GM12878 (cell line): ENCODE measurements at regions not wholly inside any gene's neighbourhood (a gene's known extent, or its start where the extent isn't known, plus 50 kb on each side); places are given as distances from the start of the nearest gene placed in this dataset.

ENCODE experiments used
- CBX5 ChIP-seq: sonication (generic); IDR thresholded peaks from 2 replicates; pipeline ENCODE4 v1.6.1; 2016; ENCODE audit warnings: low read depth, moderate library complexity, mild to moderate bottlenecking, inconsistent platforms
- CHD2 ChIP-seq: IDR thresholded peaks from 2 replicates; pipeline ENCODE4 v1.6.1; 2011; ENCODE audit warnings: low read depth, low read length, improper control_type of control experiment, borderline replicate concordance
- E2F8 ChIP-seq: fragments of 450-650 bp; IDR thresholded peaks from 2 replicates; pipeline ENCODE4 v1.6.1; 2018; ENCODE audit warnings: mild to moderate bottlenecking, low read depth, moderate library complexity; ENCODE audit not compliant: partially characterized antibody
- TF ChIP-seq, protein P1 (sequence below): fragments of 450-650 bp; IDR thresholded peaks from 2 replicates; pipeline ENCODE4 v1.6.1; 2017; ENCODE audit warnings: mild to moderate bottlenecking, moderate library complexity
- TF ChIP-seq, protein P2 (sequence below): fragments of 450-650 bp; formaldehyde crosslinking; IDR thresholded peaks from 2 replicates; pipeline ENCODE4 v1.4.0; 2020; ENCODE audit warnings: mild to moderate bottlenecking, moderate library complexity
- TF ChIP-seq, protein P3 (sequence below): fragments of 450-650 bp; IDR thresholded peaks from 2 replicates; pipeline ENCODE4 v1.6.1; 2016; ENCODE audit warnings: mild to moderate bottlenecking, moderate library complexity, borderline replicate concordance
- TF ChIP-seq, protein P4 (sequence below): fragments of 150-350 bp; IDR thresholded peaks from 2 replicates; pipeline ENCODE4 v1.6.1; 2016; ENCODE audit warnings: low read depth, low read length

DNA sequence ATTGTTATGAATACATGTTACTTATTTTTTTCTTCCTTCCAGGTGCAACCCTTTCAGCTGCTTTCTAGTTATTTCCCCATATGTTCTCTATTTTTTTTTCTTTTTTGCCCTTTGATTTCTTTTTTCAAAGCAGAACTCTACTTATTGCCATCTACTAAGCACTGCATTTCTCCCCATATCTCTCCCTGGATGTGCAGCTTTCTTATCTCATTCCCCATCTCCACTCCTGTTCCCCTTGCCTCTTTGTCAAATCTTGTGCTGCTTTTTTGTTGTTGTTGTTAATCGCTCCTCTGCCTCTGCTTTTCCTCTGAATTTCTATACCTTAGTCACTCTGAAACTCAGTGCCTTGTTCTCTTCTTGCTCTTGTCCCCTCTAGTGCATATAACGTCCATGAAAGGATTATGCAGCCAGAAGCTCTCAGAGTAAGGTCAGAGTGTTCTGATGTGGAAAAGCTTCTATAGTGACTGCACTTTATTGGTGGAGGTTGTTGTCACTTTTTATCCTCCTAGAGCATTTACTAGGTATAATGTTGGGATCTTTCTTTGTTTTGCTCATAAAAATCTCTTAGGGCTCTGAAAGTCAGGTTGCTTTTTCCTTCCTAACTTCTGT lies 51.1 kb upstream of the JADE1 start (continued):
- TF ChIP-seq, protein P1, sequence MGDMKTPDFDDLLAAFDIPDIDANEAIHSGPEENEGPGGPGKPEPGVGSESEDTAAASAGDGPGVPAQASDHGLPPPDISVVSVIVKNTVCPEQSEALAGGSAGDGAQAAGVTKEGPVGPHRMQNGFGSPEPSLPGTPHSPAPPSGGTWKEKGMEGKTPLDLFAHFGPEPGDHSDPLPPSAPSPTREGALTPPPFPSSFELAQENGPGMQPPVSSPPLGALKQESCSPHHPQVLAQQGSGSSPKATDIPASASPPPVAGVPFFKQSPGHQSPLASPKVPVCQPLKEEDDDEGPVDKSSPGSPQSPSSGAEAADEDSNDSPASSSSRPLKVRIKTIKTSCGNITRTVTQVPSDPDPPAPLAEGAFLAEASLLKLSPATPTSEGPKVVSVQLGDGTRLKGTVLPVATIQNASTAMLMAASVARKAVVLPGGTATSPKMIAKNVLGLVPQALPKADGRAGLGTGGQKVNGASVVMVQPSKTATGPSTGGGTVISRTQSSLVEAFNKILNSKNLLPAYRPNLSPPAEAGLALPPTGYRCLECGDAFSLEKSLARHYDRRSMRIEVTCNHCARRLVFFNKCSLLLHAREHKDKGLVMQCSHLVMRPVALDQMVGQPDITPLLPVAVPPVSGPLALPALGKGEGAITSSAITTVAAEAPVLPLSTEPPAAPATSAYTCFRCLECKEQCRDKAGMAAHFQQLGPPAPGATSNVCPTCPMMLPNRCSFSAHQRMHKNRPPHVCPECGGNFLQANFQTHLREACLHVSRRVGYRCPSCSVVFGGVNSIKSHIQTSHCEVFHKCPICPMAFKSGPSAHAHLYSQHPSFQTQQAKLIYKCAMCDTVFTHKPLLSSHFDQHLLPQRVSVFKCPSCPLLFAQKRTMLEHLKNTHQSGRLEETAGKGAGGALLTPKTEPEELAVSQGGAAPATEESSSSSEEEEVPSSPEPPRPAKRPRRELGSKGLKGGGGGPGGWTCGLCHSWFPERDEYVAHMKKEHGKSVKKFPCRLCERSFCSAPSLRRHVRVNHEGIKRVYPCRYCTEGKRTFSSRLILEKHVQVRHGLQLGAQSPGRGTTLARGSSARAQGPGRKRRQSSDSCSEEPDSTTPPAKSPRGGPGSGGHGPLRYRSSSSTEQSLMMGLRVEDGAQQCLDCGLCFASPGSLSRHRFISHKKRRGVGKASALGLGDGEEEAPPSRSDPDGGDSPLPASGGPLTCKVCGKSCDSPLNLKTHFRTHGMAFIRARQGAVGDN: no peak
- TF ChIP-seq, protein P2, sequence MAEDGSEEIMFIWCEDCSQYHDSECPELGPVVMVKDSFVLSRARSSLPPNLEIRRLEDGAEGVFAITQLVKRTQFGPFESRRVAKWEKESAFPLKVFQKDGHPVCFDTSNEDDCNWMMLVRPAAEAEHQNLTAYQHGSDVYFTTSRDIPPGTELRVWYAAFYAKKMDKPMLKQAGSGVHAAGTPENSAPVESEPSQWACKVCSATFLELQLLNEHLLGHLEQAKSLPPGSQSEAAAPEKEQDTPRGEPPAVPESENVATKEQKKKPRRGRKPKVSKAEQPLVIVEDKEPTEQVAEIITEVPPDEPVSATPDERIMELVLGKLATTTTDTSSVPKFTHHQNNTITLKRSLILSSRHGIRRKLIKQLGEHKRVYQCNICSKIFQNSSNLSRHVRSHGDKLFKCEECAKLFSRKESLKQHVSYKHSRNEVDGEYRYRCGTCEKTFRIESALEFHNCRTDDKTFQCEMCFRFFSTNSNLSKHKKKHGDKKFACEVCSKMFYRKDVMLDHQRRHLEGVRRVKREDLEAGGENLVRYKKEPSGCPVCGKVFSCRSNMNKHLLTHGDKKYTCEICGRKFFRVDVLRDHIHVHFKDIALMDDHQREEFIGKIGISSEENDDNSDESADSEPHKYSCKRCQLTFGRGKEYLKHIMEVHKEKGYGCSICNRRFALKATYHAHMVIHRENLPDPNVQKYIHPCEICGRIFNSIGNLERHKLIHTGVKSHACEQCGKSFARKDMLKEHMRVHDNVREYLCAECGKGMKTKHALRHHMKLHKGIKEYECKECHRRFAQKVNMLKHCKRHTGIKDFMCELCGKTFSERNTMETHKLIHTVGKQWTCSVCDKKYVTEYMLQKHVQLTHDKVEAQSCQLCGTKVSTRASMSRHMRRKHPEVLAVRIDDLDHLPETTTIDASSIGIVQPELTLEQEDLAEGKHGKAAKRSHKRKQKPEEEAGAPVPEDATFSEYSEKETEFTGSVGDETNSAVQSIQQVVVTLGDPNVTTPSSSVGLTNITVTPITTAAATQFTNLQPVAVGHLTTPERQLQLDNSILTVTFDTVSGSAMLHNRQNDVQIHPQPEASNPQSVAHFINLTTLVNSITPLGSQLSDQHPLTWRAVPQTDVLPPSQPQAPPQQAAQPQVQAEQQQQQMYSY (CRISPR knock-in tag): no peak
- TF ChIP-seq E2F8: no peak
- no peak for TF ChIP-seq CHD2
- TF ChIP-seq, protein P3, sequence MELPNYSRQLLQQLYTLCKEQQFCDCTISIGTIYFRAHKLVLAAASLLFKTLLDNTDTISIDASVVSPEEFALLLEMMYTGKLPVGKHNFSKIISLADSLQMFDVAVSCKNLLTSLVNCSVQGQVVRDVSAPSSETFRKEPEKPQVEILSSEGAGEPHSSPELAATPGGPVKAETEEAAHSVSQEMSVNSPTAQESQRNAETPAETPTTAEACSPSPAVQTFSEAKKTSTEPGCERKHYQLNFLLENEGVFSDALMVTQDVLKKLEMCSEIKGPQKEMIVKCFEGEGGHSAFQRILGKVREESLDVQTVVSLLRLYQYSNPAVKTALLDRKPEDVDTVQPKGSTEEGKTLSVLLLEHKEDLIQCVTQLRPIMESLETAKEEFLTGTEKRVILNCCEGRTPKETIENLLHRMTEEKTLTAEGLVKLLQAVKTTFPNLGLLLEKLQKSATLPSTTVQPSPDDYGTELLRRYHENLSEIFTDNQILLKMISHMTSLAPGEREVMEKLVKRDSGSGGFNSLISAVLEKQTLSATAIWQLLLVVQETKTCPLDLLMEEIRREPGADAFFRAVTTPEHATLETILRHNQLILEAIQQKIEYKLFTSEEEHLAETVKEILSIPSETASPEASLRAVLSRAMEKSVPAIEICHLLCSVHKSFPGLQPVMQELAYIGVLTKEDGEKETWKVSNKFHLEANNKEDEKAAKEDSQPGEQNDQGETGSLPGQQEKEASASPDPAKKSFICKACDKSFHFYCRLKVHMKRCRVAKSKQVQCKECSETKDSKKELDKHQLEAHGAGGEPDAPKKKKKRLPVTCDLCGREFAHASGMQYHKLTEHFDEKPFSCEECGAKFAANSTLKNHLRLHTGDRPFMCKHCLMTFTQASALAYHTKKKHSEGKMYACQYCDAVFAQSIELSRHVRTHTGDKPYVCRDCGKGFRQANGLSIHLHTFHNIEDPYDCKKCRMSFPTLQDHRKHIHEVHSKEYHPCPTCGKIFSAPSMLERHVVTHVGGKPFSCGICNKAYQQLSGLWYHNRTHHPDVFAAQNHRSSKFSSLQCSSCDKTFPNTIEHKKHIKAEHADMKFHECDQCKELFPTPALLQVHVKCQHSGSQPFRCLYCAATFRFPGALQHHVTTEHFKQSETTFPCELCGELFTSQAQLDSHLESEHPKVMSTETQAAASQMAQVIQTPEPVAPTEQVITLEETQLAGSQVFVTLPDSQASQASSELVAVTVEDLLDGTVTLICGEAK: no peak
- TF ChIP-seq, protein P4, sequence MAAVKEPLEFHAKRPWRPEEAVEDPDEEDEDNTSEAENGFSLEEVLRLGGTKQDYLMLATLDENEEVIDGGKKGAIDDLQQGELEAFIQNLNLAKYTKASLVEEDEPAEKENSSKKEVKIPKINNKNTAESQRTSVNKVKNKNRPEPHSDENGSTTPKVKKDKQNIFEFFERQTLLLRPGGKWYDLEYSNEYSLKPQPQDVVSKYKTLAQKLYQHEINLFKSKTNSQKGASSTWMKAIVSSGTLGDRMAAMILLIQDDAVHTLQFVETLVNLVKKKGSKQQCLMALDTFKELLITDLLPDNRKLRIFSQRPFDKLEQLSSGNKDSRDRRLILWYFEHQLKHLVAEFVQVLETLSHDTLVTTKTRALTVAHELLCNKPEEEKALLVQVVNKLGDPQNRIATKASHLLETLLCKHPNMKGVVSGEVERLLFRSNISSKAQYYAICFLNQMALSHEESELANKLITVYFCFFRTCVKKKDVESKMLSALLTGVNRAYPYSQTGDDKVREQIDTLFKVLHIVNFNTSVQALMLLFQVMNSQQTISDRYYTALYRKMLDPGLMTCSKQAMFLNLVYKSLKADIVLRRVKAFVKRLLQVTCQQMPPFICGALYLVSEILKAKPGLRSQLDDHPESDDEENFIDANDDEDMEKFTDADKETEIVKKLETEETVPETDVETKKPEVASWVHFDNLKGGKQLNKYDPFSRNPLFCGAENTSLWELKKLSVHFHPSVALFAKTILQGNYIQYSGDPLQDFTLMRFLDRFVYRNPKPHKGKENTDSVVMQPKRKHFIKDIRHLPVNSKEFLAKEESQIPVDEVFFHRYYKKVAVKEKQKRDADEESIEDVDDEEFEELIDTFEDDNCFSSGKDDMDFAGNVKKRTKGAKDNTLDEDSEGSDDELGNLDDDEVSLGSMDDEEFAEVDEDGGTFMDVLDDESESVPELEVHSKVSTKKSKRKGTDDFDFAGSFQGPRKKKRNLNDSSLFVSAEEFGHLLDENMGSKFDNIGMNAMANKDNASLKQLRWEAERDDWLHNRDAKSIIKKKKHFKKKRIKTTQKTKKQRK: no peak
- no peak for TF ChIP-seq CBX5
- TF ChIP-seq, all 136 proteins: peak for 0
